ENCODE measurements at regions not wholly inside any gene's neighbourhood (a gene's known extent, or its start where the extent isn't known, plus 50 kb on each side); places are given as distances from the start of the nearest gene placed in this dataset.

GRCh38 chr2:54042897-54043620, 72.3 kb upstream of the PSME4 start:
- TF ChIP-seq CTCF (IDR thresholded peaks at IDR 0.05): no peak

GRCh38 chr2:54042341-54042740, 71.5 kb upstream of the PSME4 start:
- no peak for TF ChIP-seq CTCF (IDR thresholded peaks at IDR 0.05)
- Histone ChIP-seq H3K4me3 (no peak overlapping the region), H3K4me1 (peaks cover 0 to 8% of the 10 kb centered on the region in 2 donors), H3K9me3 (peaks cover 0 to 6% of the 10 kb centered on the region in 2 donors), H3K27ac (peak overlapping the region; percentile 23 to 55), H3K36me3 (no peaks in the 10 kb centered on the region), H3K27me3 (no peaks in the 10 kb centered on the region)
- no peak for DNase-seq (ENCODE audit: low spot score)

More at GRCh38 chr2:54042897-54043620, 72.3 kb upstream of the PSME4 start:
- no peak for DNase-seq (ENCODE audit: low spot score)
- H3K27me3 ChIP-seq: no peaks in the 10 kb centered on the region
- peak overlapping the region; percentile 23 to 55 for H3K27ac ChIP-seq
- H3K4me3 ChIP-seq: no peak overlapping the region
- H3K4me1 ChIP-seq: peaks cover 0 to 8% of the 10 kb centered on the region in 2 donors
- H3K9me3 ChIP-seq: peaks cover 0 to 6% of the 10 kb centered on the region in 2 donors
- H3K36me3 ChIP-seq: no peaks in the 10 kb centered on the region

- no peak overlapping the region for H3K4me3 ChIP-seq
- H3K9me3 ChIP-seq: peaks cover 0 to 6% of the 10 kb centered on the region in 2 donors
- DNase-seq (ENCODE audit: low spot score): no peak
- H3K27me3 ChIP-seq: no peaks in the 10 kb centered on the region
- TF ChIP-seq CTCF (IDR thresholded peaks at IDR 0.05): no peak
- H3K27ac ChIP-seq: no peak overlapping the region
- peaks cover 0 to 8% of the 10 kb centered on the region in 2 donors for H3K4me1 ChIP-seq
- no peaks in the 10 kb centered on the region for H3K36me3 ChIP-seq
Observed at GRCh38 chr2:54041135-54041534, 70.3 kb upstream of the PSME4 start.

GRCh38 chr2:54040685-54041084, 69.9 kb upstream of the PSME4 start:
- no peaks in the 10 kb centered on the region for H3K36me3 ChIP-seq
- H3K4me3 ChIP-seq: no peak overlapping the region
- no peak for DNase-seq (ENCODE audit: low spot score)

GRCh38 chr2:54040250-54040649, 69.5 kb upstream of the PSME4 start:
- H3K9me3 ChIP-seq: peaks cover 0 to 3% of the 10 kb centered on the region in 2 donors
- H3K4me3 ChIP-seq: no peak overlapping the region
- H3K4me1 ChIP-seq: peaks cover 0 to 8% of the 10 kb centered on the region in 2 donors
- H3K27ac ChIP-seq: no peak overlapping the region
- DNase-seq (ENCODE audit: low spot score): no peak
- H3K36me3 ChIP-seq: no peaks in the 10 kb centered on the region
- no peaks in the 10 kb centered on the region for H3K27me3 ChIP-seq
- no peak for TF ChIP-seq CTCF (IDR thresholded peaks at IDR 0.05)

More at GRCh38 chr2:54040685-54041084, 69.9 kb upstream of the PSME4 start:
- H3K4me1 ChIP-seq: peaks cover 0 to 8% of the 10 kb centered on the region in 2 donors
- TF ChIP-seq CTCF (IDR thresholded peaks at IDR 0.05): no peak
- no peak overlapping the region for H3K27ac ChIP-seq
- no peaks in the 10 kb centered on the region for H3K27me3 ChIP-seq
- H3K9me3 ChIP-seq: peaks cover 0 to 6% of the 10 kb centered on the region in 2 donors

Measured in right atrium auricular region (tissue), 2 donors.